ENCODE measurements at regions not wholly inside any gene's neighbourhood (a gene's known extent, or its start where the extent isn't known, plus 50 kb on each side); places are given as distances from the start of the nearest gene placed in this dataset.

GRCh38 chr7:125169088-125169487 lies 239.5 kb upstream of the POT1 start:
- no peak for ATAC-seq
- Histone ChIP-seq H3K36me3 (ENCODE audit: low read depth) (no peaks in the 10 kb centered on the region), H3K9me3 (no peaks in the 10 kb centered on the region), H3K4me3 (no peak overlapping the region), H3K4me1 (ENCODE audit: low read depth) (no peaks in the 10 kb centered on the region)
- TF ChIP-seq CTCF (IDR thresholded peaks at IDR 0.05) = no peak
- DNase-seq = no peak
- intact Hi-C loops (cut with DNase I, micrococcal nuclease) = no loop called here

GRCh38 chr7:125154930-125155329 lies 225.3 kb upstream of the POT1 start:
- no peak for TF ChIP-seq CTCF (IDR thresholded peaks at IDR 0.05)
- DNase-seq = no peak
- no peaks in the 10 kb centered on the region for H3K4me1 ChIP-seq (ENCODE audit: low read depth)
- no peak overlapping the region for H3K4me3 ChIP-seq
- H3K9me3 ChIP-seq = no peaks in the 10 kb centered on the region
- no peak for ATAC-seq
- no peaks in the 10 kb centered on the region for H3K36me3 ChIP-seq (ENCODE audit: low read depth)
- intact Hi-C loops (cut with DNase I, micrococcal nuclease) = no loop called here

DNA sequence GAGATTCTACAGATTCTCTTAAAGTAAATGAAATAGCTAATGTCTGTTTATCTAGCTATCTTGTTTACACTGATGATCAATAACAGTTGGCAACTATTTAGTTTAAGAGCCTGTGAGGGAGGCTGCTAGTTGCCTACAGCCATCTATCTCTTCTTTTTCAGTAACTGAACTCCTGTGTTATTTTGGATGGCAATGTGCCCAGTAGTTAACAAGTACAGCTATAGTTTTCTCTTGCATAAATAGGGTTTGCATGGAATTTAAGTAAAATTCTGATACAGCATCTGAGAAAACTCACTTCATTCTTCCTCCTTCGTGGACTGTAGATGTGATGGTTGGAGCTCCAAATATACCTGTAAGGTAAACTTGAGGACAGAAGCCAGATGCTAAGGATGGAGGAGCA lies 219.5 kb upstream of the POT1 start:
- intact Hi-C loops (cut with DNase I, micrococcal nuclease) = no loop called here
- no peaks in the 10 kb centered on the region for H3K4me1 ChIP-seq (ENCODE audit: low read depth)
- TF ChIP-seq CTCF (IDR thresholded peaks at IDR 0.05) = no peak

DNA sequence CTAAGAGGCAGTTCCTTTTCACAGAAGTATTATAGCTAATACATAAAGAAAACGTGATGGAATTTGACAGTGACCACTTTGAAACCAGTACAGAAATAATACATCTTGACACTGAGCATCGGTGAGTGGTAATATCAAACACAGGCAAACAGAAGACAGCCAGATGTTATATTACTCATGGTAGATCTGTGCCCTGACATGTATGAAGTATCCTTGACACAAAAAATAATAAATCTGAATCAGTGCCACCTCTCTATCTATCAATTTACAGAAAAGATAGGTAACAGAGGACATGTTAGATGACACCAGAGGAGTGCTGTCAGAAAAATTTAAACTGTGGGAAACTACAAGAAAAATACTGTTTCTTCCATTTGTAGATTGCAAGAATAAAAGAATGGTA lies 217.4 kb upstream of the POT1 start:
- no peaks in the 10 kb centered on the region for H3K36me3 ChIP-seq (ENCODE audit: low read depth)
- intact Hi-C loops (cut with DNase I, micrococcal nuclease) = no loop called here
- no peak overlapping the region for H3K4me3 ChIP-seq
- H3K9me3 ChIP-seq = no peaks in the 10 kb centered on the region
- TF ChIP-seq CTCF (IDR thresholded peaks at IDR 0.05) = no peak
- DNase-seq = no peak
- no peak for ATAC-seq
- no peaks in the 10 kb centered on the region for H3K4me1 ChIP-seq (ENCODE audit: low read depth)

More for the DNA sequence above, 219.5 kb upstream of the POT1 start:
- Histone ChIP-seq H3K36me3 (ENCODE audit: low read depth) (no peaks in the 10 kb centered on the region), H3K4me3 (no peak overlapping the region), H3K9me3 (no peaks in the 10 kb centered on the region)
- DNase-seq (no peak), ATAC-seq (no peak)

DNA sequence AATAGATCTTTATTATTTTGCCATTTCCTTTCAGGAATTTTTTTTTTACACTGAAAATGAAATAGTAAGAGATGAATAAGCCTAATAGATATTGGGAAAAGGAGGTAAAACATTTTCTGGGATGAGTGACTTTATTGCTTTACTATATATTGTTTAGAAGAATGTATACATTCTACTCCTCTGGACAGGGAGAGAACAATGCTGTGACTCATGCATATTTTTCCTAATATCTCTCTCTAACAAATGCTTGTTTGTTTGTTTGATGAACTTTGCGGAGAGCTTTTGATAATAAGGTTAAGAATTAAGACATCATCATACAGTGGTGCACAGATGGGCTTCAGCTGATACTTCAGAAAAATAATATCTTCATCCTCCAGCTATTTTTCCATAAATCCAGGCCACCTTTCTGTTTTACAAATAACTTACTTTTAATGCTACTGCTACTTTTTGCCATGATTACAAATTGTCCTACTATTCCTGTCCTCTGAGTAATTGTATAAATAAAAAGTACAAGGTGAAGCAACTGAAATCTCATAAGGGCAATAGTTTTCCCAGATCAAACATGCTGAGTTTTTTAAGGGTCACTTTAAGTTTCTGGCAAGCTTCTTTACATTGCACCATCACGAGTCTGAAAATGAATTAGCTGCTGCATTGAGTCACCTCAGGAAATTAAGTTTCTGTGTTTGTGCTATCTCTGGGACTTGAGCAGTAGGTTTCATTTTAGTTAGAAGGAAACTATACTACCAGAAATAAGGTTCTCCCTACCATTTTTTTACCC lies 207.3 kb upstream of the POT1 start:
- TF ChIP-seq CTCF (IDR thresholded peaks at IDR 0.05) = no peak
- Histone ChIP-seq H3K9me3 (no peaks in the 10 kb centered on the region), H3K4me1 (ENCODE audit: low read depth) (no peaks in the 10 kb centered on the region), H3K4me3 (no peak overlapping the region), H3K36me3 (ENCODE audit: low read depth) (no peaks in the 10 kb centered on the region)
- no peak for ATAC-seq
- intact Hi-C loops (cut with DNase I, micrococcal nuclease) = no loop called here
- no peak for DNase-seq

DNA sequence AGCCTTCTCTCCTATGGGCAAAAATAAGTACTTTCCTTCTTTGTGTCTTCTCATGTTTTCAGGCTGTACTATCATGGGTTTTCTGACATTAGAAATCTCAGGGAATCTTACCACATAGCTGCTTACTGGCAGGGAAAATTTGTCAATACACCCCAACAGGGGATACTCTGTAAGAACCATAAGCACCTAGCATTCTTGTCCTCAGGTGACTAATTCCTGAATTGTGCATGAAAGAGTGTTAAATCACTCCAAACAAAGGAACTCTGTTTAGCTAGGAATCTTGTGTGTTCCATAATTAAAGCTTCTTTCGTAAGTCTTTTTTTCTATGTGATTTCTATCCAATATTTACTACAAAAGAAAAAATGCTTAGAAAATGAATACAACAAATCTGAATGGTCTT lies 206.7 kb upstream of the POT1 start:
- Histone ChIP-seq H3K36me3 (ENCODE audit: low read depth) (no peaks in the 10 kb centered on the region), H3K4me3 (no peak overlapping the region), H3K9me3 (no peaks in the 10 kb centered on the region), H3K4me1 (ENCODE audit: low read depth) (no peaks in the 10 kb centered on the region)
- ATAC-seq (no peak), DNase-seq (no peak)
- TF ChIP-seq CTCF (IDR thresholded peaks at IDR 0.05) = no peak
- intact Hi-C loops (cut with DNase I, micrococcal nuclease) = no loop called here

Measured in mucosa of descending colon (tissue), 3 donors.